ENCODE measurements at regions not wholly inside any gene's neighbourhood (a gene's known extent, or its start where the extent isn't known, plus 50 kb on each side); places are given as distances from the start of the nearest gene placed in this dataset.

DNA sequence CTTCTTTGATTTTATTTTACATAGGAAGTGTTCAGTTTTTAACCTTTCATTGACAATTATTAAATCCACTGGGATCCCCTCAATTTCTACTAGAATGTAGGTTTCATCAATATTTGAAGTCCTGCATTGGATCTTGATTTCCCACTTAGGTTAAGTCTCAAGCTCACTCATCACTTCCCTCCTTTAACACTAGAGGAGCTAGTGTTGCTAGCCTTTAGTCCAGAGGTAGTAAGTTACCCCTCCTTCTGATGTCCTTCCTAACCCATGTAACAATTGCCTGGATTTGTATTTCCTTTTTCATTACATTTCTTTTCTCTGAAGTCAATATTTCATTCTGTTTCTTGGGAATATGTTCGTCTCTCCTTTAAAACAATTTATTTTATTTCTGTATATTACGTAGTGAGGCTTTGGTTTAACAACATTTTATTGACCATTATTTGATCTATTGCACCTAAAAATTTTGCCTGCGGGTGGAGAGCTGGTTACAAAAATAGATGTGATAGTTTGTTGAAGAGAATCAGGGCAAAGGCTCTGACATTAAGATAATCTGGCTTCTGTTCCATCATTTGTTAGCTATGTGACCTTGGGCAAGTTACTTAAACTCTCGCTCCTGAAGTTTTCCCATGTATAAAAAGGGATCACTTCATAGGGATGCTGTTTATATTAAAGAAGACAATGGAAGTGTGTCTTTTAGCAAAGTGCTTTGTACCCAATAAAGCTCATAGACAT, 833.0 kb downstream of the SLC4A3 start:
- no peak for TF ChIP-seq FOXA1 (IDR thresholded peaks at IDR 0.05)
- TF ChIP-seq LEF1 (IDR thresholded peaks at IDR 0.05; ENCODE audit: borderline replicate concordance) = no peak
- no peak for TF ChIP-seq ZNF384 (IDR thresholded peaks at IDR 0.05)
- TF ChIP-seq FOXM1 (IDR thresholded peaks at IDR 0.05; ENCODE audit: borderline replicate concordance) = no peak
- no peak for TF ChIP-seq CTBP1 (IDR thresholded peaks at IDR 0.05; ENCODE audit: borderline replicate concordance)
- TF ChIP-seq SUZ12 (IDR thresholded peaks at IDR 0.05) = no peak
- TF ChIP-seq HDGF (IDR thresholded peaks at IDR 0.05; ENCODE audit: borderline replicate concordance) = no peak
- TF ChIP-seq FOXK2 (IDR thresholded peaks at IDR 0.05) = no peak
- TF ChIP-seq ELF4 (IDR thresholded peaks at IDR 0.05) = no peak
- CTCF ChIA-PET = no interaction called here
- DNase-seq (ENCODE audit: extremely low spot score) = peak; percentile 13
- POLR2A ChIA-PET = no interaction called here

DNA sequence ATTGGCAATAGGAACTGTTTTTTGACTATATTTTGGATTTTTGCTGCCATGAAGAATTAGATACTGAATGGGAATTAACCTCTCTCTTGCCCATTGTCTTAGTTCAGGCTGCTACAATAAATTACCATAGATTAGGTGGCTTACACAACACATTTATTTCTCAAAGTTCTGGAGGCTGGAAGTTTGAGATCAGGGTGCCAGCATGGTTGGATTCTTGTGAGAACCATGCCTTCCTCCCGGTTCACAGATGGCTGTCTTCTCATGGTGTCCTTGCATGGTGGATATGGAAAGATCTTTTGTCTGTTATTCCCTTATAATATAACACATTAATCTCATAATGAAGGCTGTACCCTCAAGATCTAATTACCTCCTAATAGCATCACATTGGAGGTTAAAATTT, 836.4 kb downstream of the SLC4A3 start:
- TF ChIP-seq ELF4 (IDR thresholded peaks at IDR 0.05) (no peak), NFRKB (IDR thresholded peaks at IDR 0.05) (no peak), CTBP1 (IDR thresholded peaks at IDR 0.05; ENCODE audit: borderline replicate concordance) (no peak), SP1 (IDR thresholded peaks at IDR 0.05) (no peak), ARNT (IDR thresholded peaks at IDR 0.05) (no peak), SUZ12 (IDR thresholded peaks at IDR 0.05) (no peak), FOXK2 (IDR thresholded peaks at IDR 0.05) (no peak), FOXA1 (IDR thresholded peaks at IDR 0.05) (no peak), L3MBTL2 (conservative IDR thresholded peaks at IDR 0.05) (no peak), FOXM1 (IDR thresholded peaks at IDR 0.05; ENCODE audit: borderline replicate concordance) (no peak)
- no peak for DNase-seq (ENCODE audit: extremely low spot score)
- ChIA-PET CTCF (interaction anchor here (0.7 kb wide), 1 partner anchor 29 kb away, joined by 3 read pairs; no protein-coding TSS in a partner anchor), POLR2A (no interaction called here)

DNA sequence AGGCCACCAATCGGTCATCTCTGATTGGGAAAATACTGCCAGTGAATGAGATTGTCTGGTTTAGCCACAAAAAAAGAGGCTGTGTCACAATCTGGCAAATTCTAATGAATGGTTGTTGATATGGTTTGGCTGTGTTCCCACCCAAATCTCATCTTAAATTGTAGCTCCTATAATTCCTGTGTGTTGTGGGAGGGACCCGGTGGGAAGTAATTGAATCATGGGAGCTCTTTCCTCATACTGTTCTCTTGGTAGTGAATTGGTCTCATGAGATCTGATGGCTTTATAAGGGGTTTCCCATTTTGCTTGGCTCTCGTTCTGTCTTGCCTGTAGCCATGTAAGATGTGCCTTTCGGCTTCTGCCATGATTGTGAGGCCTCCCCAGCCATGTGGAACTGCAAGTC, 838.3 kb downstream of the SLC4A3 start:
- CTCF ChIA-PET = no interaction called here
- no peak for DNase-seq (ENCODE audit: extremely low spot score)
- POLR2A ChIA-PET = no interaction called here
- TF ChIP-seq ARNT (IDR thresholded peaks at IDR 0.05) = no peak
- no peak for TF ChIP-seq FOXK2 (IDR thresholded peaks at IDR 0.05)
- no peak for TF ChIP-seq ELF4 (IDR thresholded peaks at IDR 0.05)
- TF ChIP-seq, protein P1, sequence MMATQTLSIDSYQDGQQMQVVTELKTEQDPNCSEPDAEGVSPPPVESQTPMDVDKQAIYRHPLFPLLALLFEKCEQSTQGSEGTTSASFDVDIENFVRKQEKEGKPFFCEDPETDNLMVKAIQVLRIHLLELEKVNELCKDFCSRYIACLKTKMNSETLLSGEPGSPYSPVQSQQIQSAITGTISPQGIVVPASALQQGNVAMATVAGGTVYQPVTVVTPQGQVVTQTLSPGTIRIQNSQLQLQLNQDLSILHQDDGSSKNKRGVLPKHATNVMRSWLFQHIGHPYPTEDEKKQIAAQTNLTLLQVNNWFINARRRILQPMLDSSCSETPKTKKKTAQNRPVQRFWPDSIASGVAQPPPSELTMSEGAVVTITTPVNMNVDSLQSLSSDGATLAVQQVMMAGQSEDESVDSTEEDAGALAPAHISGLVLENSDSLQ (IDR thresholded peaks at IDR 0.05) = no peak
- TF ChIP-seq NFRKB (IDR thresholded peaks at IDR 0.05) = no peak
- no peak for TF ChIP-seq CTBP1 (IDR thresholded peaks at IDR 0.05; ENCODE audit: borderline replicate concordance)
- no peak for TF ChIP-seq SP1 (IDR thresholded peaks at IDR 0.05)
- TF ChIP-seq HDGF (IDR thresholded peaks at IDR 0.05; ENCODE audit: borderline replicate concordance) = no peak
- no peak for TF ChIP-seq FOXM1 (IDR thresholded peaks at IDR 0.05; ENCODE audit: borderline replicate concordance)
- no peak for TF ChIP-seq SUZ12 (IDR thresholded peaks at IDR 0.05)
- no peak for TF ChIP-seq BHLHE40 (IDR thresholded peaks at IDR 0.05; ENCODE audit: borderline replicate concordance)
- TF ChIP-seq FOXA1 (IDR thresholded peaks at IDR 0.05) = no peak

DNA sequence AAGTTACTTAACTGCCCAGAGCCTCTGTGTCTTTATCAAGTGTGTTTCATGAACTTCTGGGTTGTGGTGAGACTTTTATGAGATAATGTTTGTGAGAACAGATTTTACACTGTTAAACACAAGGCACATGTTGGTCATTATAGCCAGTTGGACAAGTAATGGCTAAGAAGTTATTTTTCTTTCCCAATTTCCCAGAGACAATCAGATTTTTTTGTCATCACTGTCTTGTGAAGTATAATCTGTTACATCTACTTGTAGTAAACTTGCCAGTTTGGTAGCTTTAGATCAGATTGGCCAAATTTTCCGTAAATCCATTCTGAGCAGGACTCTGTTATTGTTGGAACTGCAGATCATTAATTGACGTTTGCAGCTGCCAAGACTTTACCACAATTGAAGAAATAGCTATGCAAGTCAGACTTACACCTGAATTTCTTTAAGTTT, 838.8 kb downstream of the SLC4A3 start:
- ChIA-PET CTCF (no interaction called here), POLR2A (no interaction called here)
- DNase-seq (ENCODE audit: extremely low spot score) = no peak
- TF ChIP-seq, protein P1 (IDR thresholded peaks at IDR 0.05) = no peak
- TF ChIP-seq FOXA1 (IDR thresholded peaks at IDR 0.05) (no peak), NFRKB (IDR thresholded peaks at IDR 0.05) (no peak), HDGF (IDR thresholded peaks at IDR 0.05; ENCODE audit: borderline replicate concordance) (no peak), ARNT (IDR thresholded peaks at IDR 0.05) (no peak), FOXM1 (IDR thresholded peaks at IDR 0.05; ENCODE audit: borderline replicate concordance) (no peak), ELF4 (IDR thresholded peaks at IDR 0.05) (no peak), ZNF384 (IDR thresholded peaks at IDR 0.05) (no peak), LEF1 (IDR thresholded peaks at IDR 0.05; ENCODE audit: borderline replicate concordance) (no peak), CTBP1 (IDR thresholded peaks at IDR 0.05; ENCODE audit: borderline replicate concordance) (no peak), TARDBP (IDR thresholded peaks at IDR 0.05) (no peak), SP1 (IDR thresholded peaks at IDR 0.05) (no peak), BHLHE40 (IDR thresholded peaks at IDR 0.05; ENCODE audit: borderline replicate concordance) (no peak), FOXK2 (IDR thresholded peaks at IDR 0.05) (no peak), SUZ12 (IDR thresholded peaks at IDR 0.05) (no peak), L3MBTL2 (conservative IDR thresholded peaks at IDR 0.05) (no peak)

DNA sequence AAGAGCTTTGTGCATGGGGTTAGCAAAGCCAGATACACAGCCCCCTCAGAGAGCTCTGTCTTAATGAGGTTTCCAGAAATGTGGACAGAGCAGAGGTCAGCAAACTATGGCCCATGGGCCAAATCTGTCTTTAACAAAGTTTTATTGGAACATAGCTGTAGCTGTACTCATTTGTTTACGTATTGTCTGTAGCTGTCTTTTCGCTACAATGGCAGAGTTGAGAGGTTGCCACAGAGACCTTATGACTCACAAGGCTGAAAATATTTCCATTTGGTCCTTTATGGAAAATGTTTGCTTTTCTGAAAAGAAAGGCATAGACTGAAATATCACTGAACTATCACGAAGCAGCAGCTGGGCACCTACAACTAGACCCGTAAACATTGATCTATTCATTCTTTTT, 841.8 kb downstream of the SLC4A3 start:
- no peak for DNase-seq (ENCODE audit: extremely low spot score)
- no peak for TF ChIP-seq FOXM1 (IDR thresholded peaks at IDR 0.05; ENCODE audit: borderline replicate concordance)
- TF ChIP-seq HDGF (IDR thresholded peaks at IDR 0.05; ENCODE audit: borderline replicate concordance) = no peak
- no peak for TF ChIP-seq ARNT (IDR thresholded peaks at IDR 0.05)
- TF ChIP-seq LEF1 (IDR thresholded peaks at IDR 0.05; ENCODE audit: borderline replicate concordance) = no peak
- TF ChIP-seq ZNF384 (IDR thresholded peaks at IDR 0.05) = no peak
- TF ChIP-seq L3MBTL2 (conservative IDR thresholded peaks at IDR 0.05) = no peak
- TF ChIP-seq FOXK2 (IDR thresholded peaks at IDR 0.05) = no peak
- no peak for TF ChIP-seq FOXA1 (IDR thresholded peaks at IDR 0.05)
- no peak for TF ChIP-seq ELF4 (IDR thresholded peaks at IDR 0.05)
- no peak for TF ChIP-seq NFRKB (IDR thresholded peaks at IDR 0.05)
- ChIA-PET POLR2A (no interaction called here), CTCF (no interaction called here)

DNA sequence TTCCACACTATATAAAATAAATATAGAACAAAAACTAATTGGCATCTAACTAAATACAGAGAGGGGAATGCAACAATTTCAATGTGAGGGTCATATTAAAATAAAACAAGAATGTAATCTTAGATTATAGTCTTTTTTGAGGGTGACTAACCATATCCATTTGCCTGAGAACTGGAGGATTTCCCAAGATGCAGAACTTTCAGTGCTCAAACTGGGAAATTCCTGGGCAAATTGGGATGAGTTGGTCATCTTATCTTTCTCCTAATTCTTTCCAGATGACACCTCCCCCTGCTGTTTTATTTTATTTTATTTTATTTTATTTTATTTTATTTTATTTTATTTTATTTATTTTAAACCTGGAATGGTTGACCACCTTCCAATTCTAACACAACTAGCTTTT, 846.2 kb downstream of the SLC4A3 start:
- no peak for TF ChIP-seq SP1 (IDR thresholded peaks at IDR 0.05)
- TF ChIP-seq FOXM1 (IDR thresholded peaks at IDR 0.05; ENCODE audit: borderline replicate concordance) = no peak
- no peak for TF ChIP-seq ARNT (IDR thresholded peaks at IDR 0.05)
- DNase-seq (ENCODE audit: extremely low spot score) = no peak
- ChIA-PET CTCF (interaction anchor here (0.6 kb wide), 1 partner anchor 931 kb away, joined by 4 read pairs; no protein-coding TSS in a partner anchor), POLR2A (no interaction called here)

DNA sequence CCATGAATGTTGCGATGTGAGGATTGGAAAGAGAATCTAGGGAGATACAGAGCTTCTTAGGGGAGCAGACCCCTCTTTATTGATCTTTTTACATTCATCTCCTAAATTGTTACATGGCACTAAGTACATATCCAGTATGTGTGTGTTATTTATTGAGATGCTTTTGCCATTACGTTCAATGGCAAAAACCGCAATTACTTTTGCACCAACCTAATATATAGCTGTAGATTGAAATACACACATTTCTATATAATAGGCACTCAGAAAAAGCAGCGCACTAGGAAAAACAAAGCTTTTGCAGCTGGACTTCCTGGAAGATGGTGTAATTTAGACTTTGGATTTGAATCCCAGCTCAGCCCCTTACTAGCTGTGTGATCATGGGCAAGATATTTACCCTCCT, 849.4 kb downstream of the SLC4A3 start:
- ChIA-PET POLR2A (no interaction called here), CTCF (no interaction called here)
- DNase-seq (ENCODE audit: extremely low spot score) = no peak
- TF ChIP-seq ELF4 (IDR thresholded peaks at IDR 0.05) (peak; percentile 70; the same call in 1 of the 2 replicates), SUZ12 (IDR thresholded peaks at IDR 0.05) (no peak)

Measured in HEK293T (cell line).